T47D (cell line): ENCODE measurements at regions not wholly inside any gene's neighbourhood (a gene's known extent, or its start where the extent isn't known, plus 50 kb on each side); places are given as distances from the start of the nearest gene placed in this dataset.
"Not testable (repeated sequence)": the region's sequence is repeated elsewhere in the genome, so short reads cannot be mapped to it uniquely, and the experiment has no call there.

ENCODE experiments used
- DNase-seq, 2 experiments: peaks; one replicate each; pipeline versions ENCODE4 v3.0.0 to v3.0.0-alpha.2; 2011 to 2012; ENCODE audit warnings: low read depth in 1 of 2, low spot score in 1 of 2
- JUND ChIP-seq: IDR thresholded peaks from 2 replicates; pipeline ENCODE4 v1.6.1; 2012; ENCODE audit warnings: low read depth
- in situ Hi-C: cut with HindIII; loops from 2 replicates; pipeline ENCODE4 v1.10.0; 2016; ENCODE audit warnings: low sequenced_read_pairs, low pct_unique_long_range_greater_than_20kb

GRCh38 chr13:42466609-42467008, 107.3 kb upstream of the TNFSF11 start:
- TF ChIP-seq JUND, result no peak
- in situ Hi-C loops, result no loop called here

GRCh38 chr13:42474954-42475353, 99.0 kb upstream of the TNFSF11 start:
- DNase-seq, result no peak
- no peak for TF ChIP-seq JUND
- in situ Hi-C loops, result no loop called here

More at GRCh38 chr13:42466609-42467008, 107.3 kb upstream of the TNFSF11 start:
- no peak for DNase-seq

- DNase-seq, result no peak
- in situ Hi-C loops, result no loop called here
- TF ChIP-seq JUND, result no peak
These were observed 96.3 kb upstream of the TNFSF11 start for GRCh38 chr13:42477596-42478190.

- peak; percentile 7 to 50 for DNase-seq
- no peak for TF ChIP-seq JUND
- in situ Hi-C loops, result no loop called here
These were observed 95.3 kb upstream of the TNFSF11 start for GRCh38 chr13:42478531-42479156.

- in situ Hi-C loops, result no loop called here
- DNase-seq, result no peak
- TF ChIP-seq JUND, result no peak
These were observed 89.6 kb upstream of the TNFSF11 start for GRCh38 chr13:42484386-42484785.

- in situ Hi-C loops, result no loop called here
- TF ChIP-seq JUND, result no peak
- no peak for DNase-seq
These were observed 88.7 kb upstream of the TNFSF11 start for GRCh38 chr13:42485272-42485671.

- no peak for DNase-seq
- TF ChIP-seq JUND, result no peak
- in situ Hi-C loops, result no loop called here
These were observed 87.2 kb upstream of the TNFSF11 start for GRCh38 chr13:42486711-42487198.

GRCh38 chr13:42487221-42487620, 86.7 kb upstream of the TNFSF11 start:
- TF ChIP-seq JUND, result no peak
- no peak for DNase-seq
- in situ Hi-C loops, result no loop called here

GRCh38 chr13:42490676-42491075, 83.3 kb upstream of the TNFSF11 start:
- no peak for TF ChIP-seq JUND
- in situ Hi-C loops, result no loop called here

GRCh38 chr13:42492372-42492920, 81.5 kb upstream of the TNFSF11 start:
- no peak for TF ChIP-seq JUND
- in situ Hi-C loops, result no loop called here
- DNase-seq, result no peak

More at GRCh38 chr13:42490676-42491075, 83.3 kb upstream of the TNFSF11 start:
- DNase-seq, result peak in 1 of 2 experiments; percentile 6

- TF ChIP-seq JUND, result no peak
- in situ Hi-C loops, result no loop called here
- no peak for DNase-seq
These were observed 79.8 kb upstream of the TNFSF11 start for GRCh38 chr13:42494157-42494556.

GRCh38 chr13:42495255-42495654, 78.7 kb upstream of the TNFSF11 start:
- TF ChIP-seq JUND, result no peak
- in situ Hi-C loops, result no loop called here
- no peak for DNase-seq

GRCh38 chr13:42495751-42496150, 78.2 kb upstream of the TNFSF11 start:
- no peak for TF ChIP-seq JUND
- no peak for DNase-seq

GRCh38 chr13:42496926-42497554, 76.9 kb upstream of the TNFSF11 start:
- DNase-seq, in situ Hi-C loops: not testable (repeated sequence)

More at GRCh38 chr13:42495751-42496150, 78.2 kb upstream of the TNFSF11 start:
- in situ Hi-C loops, result no loop called here
